ENCODE measurements at regions not wholly inside any gene's neighbourhood (a gene's known extent, or its start where the extent isn't known, plus 50 kb on each side); places are given as distances from the start of the nearest gene placed in this dataset.
"Not testable (repeated sequence)": the region's sequence is repeated elsewhere in the genome, so short reads cannot be mapped to it uniquely, and the experiment has no call there.

- TF ChIP-seq POLR2AphosphoS5, CTCF, POLR2A (IDR thresholded peaks at IDR 0.05): not testable (repeated sequence)
Measured at GRCh38 chr2:111421949-111422348, 301.2 kb downstream of the BCL2L11 start.
